ENCODE measurements at regions not wholly inside any gene's neighbourhood (a gene's known extent, or its start where the extent isn't known, plus 50 kb on each side); places are given as distances from the start of the nearest gene placed in this dataset.

GRCh38 chr13:91199866-91200265 lies 147.6 kb upstream of the MIR17HG start:
- Histone ChIP-seq H3K27ac (ENCODE audit: low read depth, low read length) (no peak overlapping the region), H4K20me1 (ENCODE audit: control insufficient read depth, insufficient read depth, low read depth, low read length) (no peaks in the 10 kb centered on the region), H3F3A (ENCODE audit: control insufficient read depth, insufficient read depth) (no peaks in the 10 kb centered on the region), H3K4me3 (ENCODE audit: low read length) (no peak overlapping the region), H3K79me2 (ENCODE audit: control insufficient read depth, low read length) (no peaks in the 10 kb centered on the region), H3K9me2 (replicated peaks; ENCODE audit: control insufficient read depth, low read length) (no peaks in the 10 kb centered on the region), H3K36me3 (ENCODE audit: control insufficient read depth, low read length) (no peaks in the 10 kb centered on the region), H3K4me2 (ENCODE audit: low read length) (no peak overlapping the region), H3K9me3 (ENCODE audit: control insufficient read depth, insufficient read depth, low read length) (no peaks in the 10 kb centered on the region), H3K27me3 (ENCODE audit: control insufficient read depth, low read length) (no peaks in the 10 kb centered on the region), H3K4me1 (ENCODE audit: control insufficient read depth, low read length) (no peaks in the 10 kb centered on the region)
- TF ChIP-seq CTCF (IDR thresholded peaks at IDR 0.05; ENCODE audit: low read depth, low read length, poor library complexity, severe bottlenecking) = no peak
- TF ChIP-seq EZH2phosphoT487 (IDR thresholded peaks at IDR 0.05; ENCODE audit: borderline replicate concordance, low read length) = no peak

DNA sequence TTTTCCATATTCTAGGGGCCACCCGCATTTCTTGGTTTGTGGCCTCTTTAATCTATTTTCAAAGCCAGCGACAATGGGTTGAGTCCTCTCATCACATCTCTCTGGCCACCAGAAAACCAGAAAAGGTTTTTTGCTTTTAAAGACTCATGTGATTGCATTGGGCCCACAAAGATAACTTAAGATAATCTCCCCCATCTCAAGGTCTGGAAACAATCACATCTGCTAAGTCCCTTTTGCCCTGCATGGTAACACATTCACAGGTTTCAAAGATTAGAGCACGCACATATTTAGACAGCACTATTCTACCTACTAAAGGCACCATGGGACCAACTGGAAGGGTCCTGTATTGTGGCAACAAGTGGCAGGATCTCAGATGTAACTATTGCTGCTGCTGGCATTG lies 147.0 kb upstream of the MIR17HG start:
- no peaks in the 10 kb centered on the region for H3K36me3 ChIP-seq (ENCODE audit: control insufficient read depth, low read length)
- H3K4me1 ChIP-seq (ENCODE audit: control insufficient read depth, low read length) = no peaks in the 10 kb centered on the region
- H3K79me2 ChIP-seq (ENCODE audit: control insufficient read depth, low read length) = no peaks in the 10 kb centered on the region
- no peaks in the 10 kb centered on the region for H3K9me2 ChIP-seq (replicated peaks; ENCODE audit: control insufficient read depth, low read length)
- no peak overlapping the region for H3K27ac ChIP-seq (ENCODE audit: low read depth, low read length)
- H4K20me1 ChIP-seq (ENCODE audit: control insufficient read depth, insufficient read depth, low read depth, low read length) = no peaks in the 10 kb centered on the region
- H3K27me3 ChIP-seq (ENCODE audit: control insufficient read depth, low read length) = no peaks in the 10 kb centered on the region
- no peaks in the 10 kb centered on the region for H3F3A ChIP-seq (ENCODE audit: control insufficient read depth, insufficient read depth)
- H3K4me2 ChIP-seq (ENCODE audit: low read length) = no peak overlapping the region
- no peaks in the 10 kb centered on the region for H3K9me3 ChIP-seq (ENCODE audit: control insufficient read depth, insufficient read depth, low read length)
- H3K4me3 ChIP-seq (ENCODE audit: low read length) = no peak overlapping the region
- TF ChIP-seq CTCF (IDR thresholded peaks at IDR 0.05; ENCODE audit: low read depth, low read length, poor library complexity, severe bottlenecking) (no peak), EZH2phosphoT487 (IDR thresholded peaks at IDR 0.05; ENCODE audit: borderline replicate concordance, low read length) (no peak)

- Histone ChIP-seq H3K27me3 (ENCODE audit: control insufficient read depth, low read length) (no peaks in the 10 kb centered on the region), H3K4me2 (ENCODE audit: low read length) (no peak overlapping the region), H4K20me1 (ENCODE audit: control insufficient read depth, insufficient read depth, low read depth, low read length) (no peaks in the 10 kb centered on the region), H3K4me1 (ENCODE audit: control insufficient read depth, low read length) (no peaks in the 10 kb centered on the region), H3F3A (ENCODE audit: control insufficient read depth, insufficient read depth) (no peaks in the 10 kb centered on the region), H3K36me3 (ENCODE audit: control insufficient read depth, low read length) (no peaks in the 10 kb centered on the region), H3K9me2 (replicated peaks; ENCODE audit: control insufficient read depth, low read length) (no peaks in the 10 kb centered on the region), H3K79me2 (ENCODE audit: control insufficient read depth, low read length) (no peaks in the 10 kb centered on the region), H3K9me3 (ENCODE audit: control insufficient read depth, insufficient read depth, low read length) (no peaks in the 10 kb centered on the region), H3K27ac (ENCODE audit: low read depth, low read length) (no peak overlapping the region), H3K4me3 (ENCODE audit: low read length) (no peak overlapping the region)
- TF ChIP-seq EZH2phosphoT487 (IDR thresholded peaks at IDR 0.05; ENCODE audit: borderline replicate concordance, low read length) (no peak), CTCF (IDR thresholded peaks at IDR 0.05; ENCODE audit: low read depth, low read length, poor library complexity, severe bottlenecking) (no peak)
Measured at GRCh38 chr13:91203430-91203829, 144.1 kb upstream of the MIR17HG start.

DNA sequence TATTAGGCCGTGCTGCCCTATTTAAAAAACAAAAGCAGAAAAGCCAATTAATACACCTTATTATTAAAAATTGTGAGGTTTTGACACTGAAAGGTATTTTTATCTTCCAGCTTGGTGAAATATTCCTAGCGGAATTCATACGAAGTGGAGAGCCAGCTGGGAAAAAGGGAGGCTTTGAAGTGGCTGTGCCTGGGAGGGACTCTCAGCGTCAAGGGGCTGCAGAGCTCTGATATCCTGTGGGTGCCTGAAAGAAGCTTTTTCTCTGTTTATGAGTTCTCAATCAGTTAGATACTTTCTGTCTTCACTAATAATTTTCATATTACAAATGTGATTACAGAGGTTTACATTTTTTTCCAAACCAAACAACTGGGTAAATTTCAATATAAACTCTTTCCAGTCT lies 140.2 kb upstream of the MIR17HG start:
- H3K4me3 ChIP-seq (ENCODE audit: low read length) = no peak overlapping the region
- no peak overlapping the region for H3K4me2 ChIP-seq (ENCODE audit: low read length)
- no peak for TF ChIP-seq EZH2phosphoT487 (IDR thresholded peaks at IDR 0.05; ENCODE audit: borderline replicate concordance, low read length)
- TF ChIP-seq CTCF (IDR thresholded peaks at IDR 0.05; ENCODE audit: low read depth, low read length, poor library complexity, severe bottlenecking) = no peak
- H3K27ac ChIP-seq (ENCODE audit: low read depth, low read length) = no peak overlapping the region
- H3K9me2 ChIP-seq (replicated peaks; ENCODE audit: control insufficient read depth, low read length) = no peaks in the 10 kb centered on the region
- H3K79me2 ChIP-seq (ENCODE audit: control insufficient read depth, low read length) = no peaks in the 10 kb centered on the region
- no peaks in the 10 kb centered on the region for H3K4me1 ChIP-seq (ENCODE audit: control insufficient read depth, low read length)
- H4K20me1 ChIP-seq (ENCODE audit: control insufficient read depth, insufficient read depth, low read depth, low read length) = no peaks in the 10 kb centered on the region
- no peaks in the 10 kb centered on the region for H3K9me3 ChIP-seq (ENCODE audit: control insufficient read depth, insufficient read depth, low read length)
- no peaks in the 10 kb centered on the region for H3K36me3 ChIP-seq (ENCODE audit: control insufficient read depth, low read length)
- no peaks in the 10 kb centered on the region; the same call in 1 of the 2 replicates for H3K27me3 ChIP-seq (ENCODE audit: control insufficient read depth, low read length)
- H3F3A ChIP-seq (ENCODE audit: control insufficient read depth, insufficient read depth) = no peaks in the 10 kb centered on the region
